HCT116 (cell line): ENCODE measurements at regions not wholly inside any gene's neighbourhood (a gene's known extent, or its start where the extent isn't known, plus 50 kb on each side); places are given as distances from the start of the nearest gene placed in this dataset.

Experiments used
- ATAC-seq: fragments of 200-7000 bp; cut with Tn5 transposase; 2 replicates; pipeline ENCODE4 v1.9.1; 2020; ENCODE audit warnings: mild to moderate bottlenecking, moderate library complexity
- BruUV-seq: library from RNA; stranded (reverse); fragments of 400-500 nt; replicated peaks from 2 replicates; lab custom pipeline; 2021; lab: Mats Ljungman, UMichigan
- CTCF ChIA-PET: fragments of 300-600 bp; sonication (Branson Sonifier 250); formaldehyde crosslinking; loops from one replicate; lab custom pipeline; 2021; ENCODE audit warnings: antibody characterized with exemption; lab: Charles Lee
- POLR2A ChIA-PET: fragments of 300-600, 350-600 bp; sonication (Branson Sonifier 250); formaldehyde crosslinking; loops from one replicate; lab custom pipeline; 2021; ENCODE audit warnings: antibody characterized with exemption; lab: Charles Lee
- RAD21 ChIA-PET, 2 experiments: fragments of 300-600 bp; sonication (Branson Sonifier 250); formaldehyde crosslinking; loops; one replicate each; lab custom pipeline; 2023; ENCODE audit warnings: low total read pairs in 2 of 2; ENCODE audit not compliant: uncharacterized antibody in 2 of 2, unreplicated experiment in 2 of 2, low non-redundant PET in 1 of 2; lab: Charles Lee
- DNase-seq: peaks from one replicate; pipeline ENCODE4 v3.0.0-alpha.2; 2010; ENCODE audit warnings: low read depth, low spot score
- H2AFZ ChIP-seq: fragments of 200-600 bp; shearing (Covaris generic), sonication (generic); 2 replicates; pipeline ENCODE4 v1.6.1; 2017; ENCODE audit warnings: low read depth, mixed run types, mixed read lengths, antibody characterized with exemption, low read length; ENCODE audit not compliant: poor library complexity, severe bottlenecking
- H3K27ac ChIP-seq: 2 replicates; pipeline ENCODE4 v1.5.1; 2012; ENCODE audit warnings: low read depth, low read length
- H3K27me3 ChIP-seq: fragments of 200-600 bp; sonication (generic); 2 replicates; pipeline ENCODE4 v1.6.1; 2016; ENCODE audit warnings: mixed run types, low read length, mixed read lengths; ENCODE audit not compliant: insufficient read depth
- H3K36me3 ChIP-seq, 2 experiments: fragments of 200-500 bp in 1 of 2; fragments of 200-600 bp in 1 of 2; sonication (Bioruptor generic) in 1 of 2; sonication (generic) in 1 of 2; 2 replicates each; pipeline versions ENCODE4 v1.5.1 to v1.6.1; 2014 to 2016; ENCODE audit warnings: low read length in 2 of 2, inconsistent platforms in 1 of 2, mixed read lengths in 1 of 2, mixed run types in 1 of 2; ENCODE audit not compliant: insufficient read depth in 2 of 2, control insufficient read depth in 1 of 2
- H3K4me1 ChIP-seq, 2 experiments: fragments of 200-600 bp in 1 of 2; sonication (generic) in 1 of 2; 2 replicates each; pipeline versions ENCODE4 v1.5.1 to v1.6.1; 2012 to 2017; ENCODE audit warnings: low read length in 2 of 2, inconsistent platforms in 1 of 2, mild to moderate bottlenecking in 1 of 2, mixed read lengths in 1 of 2, mixed run types in 1 of 2, moderate library complexity in 1 of 2; ENCODE audit not compliant: insufficient read depth in 2 of 2, control insufficient read depth in 1 of 2
- H3K4me2 ChIP-seq: fragments of 200-600 bp; sonication (generic); 2 replicates; pipeline ENCODE4 v1.6.1; 2017; ENCODE audit warnings: mixed run types, low read length, mixed read lengths
- H3K4me3 ChIP-seq, 2 experiments: fragments of 200-600 bp in 1 of 2; sonication (generic) in 1 of 2; replicated peaks in 1 of 2; 2 replicates each; pipeline ENCODE4 v1.5.1; 2011 to 2016; ENCODE audit warnings: low read length in 2 of 2, control low read depth in 1 of 2, low read depth in 1 of 2, mild to moderate bottlenecking in 1 of 2, mixed read lengths in 1 of 2, mixed run types in 1 of 2
- H3K79me2 ChIP-seq: fragments of 200-600 bp; sonication (generic); 2 replicates; pipeline ENCODE4 v1.6.1; 2017; ENCODE audit warnings: mild to moderate bottlenecking, mixed run types, low read length, moderate library complexity, mixed read lengths; ENCODE audit not compliant: insufficient read depth
- H3K9ac ChIP-seq: fragments of 200-600 bp; sonication (generic); 2 replicates; pipeline ENCODE4 v1.6.1; 2016; ENCODE audit warnings: low read length, mixed read lengths
- H3K9me2 ChIP-seq: fragments of 200-600 bp; sonication (generic), shearing (Covaris generic); 2 replicates; pipeline ENCODE4 v1.6.1; 2017; ENCODE audit warnings: mixed run types, mild to moderate bottlenecking, moderate library complexity; ENCODE audit not compliant: insufficient read depth
- H3K9me3 ChIP-seq, 2 experiments: fragments of 200-500 bp in 1 of 2; fragments of 200-600 bp in 1 of 2; sonication (Bioruptor generic) in 1 of 2; sonication (generic) in 1 of 2; 2 replicates each; pipeline ENCODE4 v1.6.1; 2014 to 2017; ENCODE audit warnings: low read length in 2 of 2, mixed read lengths in 2 of 2, inconsistent platforms in 1 of 2, low read depth in 1 of 2, mild to moderate bottlenecking in 1 of 2, mixed run types in 1 of 2, moderate library complexity in 1 of 2; ENCODE audit not compliant: control insufficient read depth in 1 of 2, insufficient read depth in 1 of 2
- H4K20me1 ChIP-seq: fragments of 200-600 bp; sonication (generic), shearing (Covaris generic); 2 replicates; pipeline ENCODE4 v1.6.1; 2017; ENCODE audit warnings: mixed run types, mild to moderate bottlenecking, moderate library complexity; ENCODE audit not compliant: insufficient read depth
- CBX3 ChIP-seq: IDR thresholded peaks from 2 replicates; pipeline ENCODE4 v1.6.1; 2012; ENCODE audit warnings: low read depth
- CTCF ChIP-seq, 3 experiments: fragments of 200-600 bp in 1 of 3; sonication (generic) in 1 of 3; IDR thresholded peaks in 2 of 3; conservative IDR thresholded peaks in 1 of 3; 2 replicates each; pipeline ENCODE4 v1.5.1; 2012 to 2017; ENCODE audit warnings: low read depth in 2 of 3, low read length in 2 of 3, antibody characterized with exemption in 1 of 3, borderline replicate concordance in 1 of 3, control low read depth in 1 of 3, mild to moderate bottlenecking in 1 of 3, mixed read lengths in 1 of 3, mixed run types in 1 of 3, moderate library complexity in 1 of 3; ENCODE audit not compliant: insufficient read depth in 1 of 3
- EGR1 ChIP-seq: IDR thresholded peaks from 2 replicates; pipeline ENCODE4 v1.6.1; 2012; ENCODE audit warnings: low read depth
- EZH2 ChIP-seq: fragments of 200-600 bp; sonication (generic); IDR thresholded peaks from 2 replicates; pipeline ENCODE4 v1.6.1; 2017; ENCODE audit warnings: antibody characterized with exemption, mixed run types
- EZH2phosphoT487 ChIP-seq: fragments of 200-600 bp; IDR thresholded peaks from 2 replicates; pipeline ENCODE4 v1.6.1; 2018; ENCODE audit warnings: antibody characterized with exemption, borderline replicate concordance
- FOSL1 ChIP-seq: IDR thresholded peaks from 2 replicates; pipeline ENCODE4 v1.6.1; 2012; ENCODE audit warnings: low read depth
- JUND ChIP-seq: IDR thresholded peaks from 2 replicates; pipeline ENCODE4 v1.6.1; 2012
- MAX ChIP-seq: IDR thresholded peaks from 2 replicates; pipeline ENCODE4 v1.6.1; 2012
- POLR2A ChIP-seq: IDR thresholded peaks from 2 replicates; pipeline ENCODE4 v1.7.0; 2011; ENCODE audit warnings: borderline replicate concordance; ENCODE audit not compliant: insufficient read depth, insufficient read length; ENCODE audit errors: extremely low read depth
- POLR2AphosphoS5 ChIP-seq: IDR thresholded peaks from 2 replicates; pipeline ENCODE4 v1.6.1; 2011; ENCODE audit warnings: mild to moderate bottlenecking, low read depth, low read length, moderate library complexity
- RAD21 ChIP-seq: IDR thresholded peaks from 2 replicates; pipeline ENCODE4 v1.6.1; 2012; ENCODE audit warnings: low read depth, mild to moderate bottlenecking
- REST ChIP-seq: IDR thresholded peaks from 2 replicates; pipeline ENCODE4 v1.6.1; 2012; ENCODE audit warnings: low read depth
- SRF ChIP-seq: IDR thresholded peaks from 2 replicates; pipeline ENCODE4 v1.6.1; 2012; ENCODE audit warnings: low read depth
- TCF7L2 ChIP-seq: IDR thresholded peaks from 2 replicates; pipeline ENCODE4 v1.7.0; 2011; ENCODE audit warnings: borderline replicate concordance, inconsistent platforms; ENCODE audit not compliant: insufficient read depth, insufficient read length; ENCODE audit errors: extremely low read depth
- ZBTB33 ChIP-seq: IDR thresholded peaks from 2 replicates; pipeline ENCODE4 v1.6.1; 2011; ENCODE audit warnings: mild to moderate bottlenecking, low read length, moderate library complexity; ENCODE audit not compliant: insufficient replicate concordance; ENCODE audit errors: extremely low read depth
- ZFX ChIP-seq: fragments of 450-650 bp; IDR thresholded peaks from 2 replicates; pipeline ENCODE4 v1.6.1; 2017
- ZNF274 ChIP-seq: fragments of 200-500 bp; sonication (Bioruptor generic); IDR thresholded peaks from 2 replicates; pipeline ENCODE4 v1.6.1; 2014; ENCODE audit warnings: mild to moderate bottlenecking, low read depth, low read length, inconsistent platforms
- intact Hi-C: fragments of 100-400 bp; cut with micrococcal nuclease; formaldehyde crosslinking; loops from 2 replicates; pipeline ENCODE4 v1.10.0; 2022

- Histone ChIP-seq H3K9ac (no peak overlapping the region), H3K27ac (no peak overlapping the region), H3K9me3 (no peaks in the 10 kb centered on the region), H2AFZ (no peak overlapping the region), H3K36me3 (no peaks in the 10 kb centered on the region), H3K4me1 (no peaks in the 10 kb centered on the region), H3K27me3 (no peaks in the 10 kb centered on the region), H4K20me1 (no peaks in the 10 kb centered on the region), H3K9me2 (no peaks in the 10 kb centered on the region), H3K4me2 (no peak overlapping the region), H3K4me3 (no peak overlapping the region), H3K79me2 (no peaks in the 10 kb centered on the region)
- ChIA-PET CTCF (no interaction called here), POLR2A (no interaction called here), RAD21 (no interaction called here)
- ATAC-seq = no peak
- no TSS peak for BruUV-seq
- TF ChIP-seq FOSL1 (no peak), EZH2phosphoT487 (no peak), ZFX (no peak), ZBTB33 (no peak), SRF (no peak), POLR2AphosphoS5 (no peak), CBX3 (no peak), ZNF274 (no peak), EGR1 (no peak), POLR2A (no peak), EZH2 (no peak), TCF7L2 (no peak), REST (no peak), JUND (no peak), CTCF (IDR thresholded peaks at IDR 0.05 in 2 of 3, conservative IDR thresholded peaks at IDR 0.05 in 1 of 3; ENCODE audit: borderline replicate concordance in 1 of 3, insufficient read depth in 1 of 3, low read depth in 2 of 3, low read length in 2 of 3) (no peak), RAD21 (no peak), MAX (no peak)
- no peak for DNase-seq
- intact Hi-C loops = no loop called here
These were observed 235.0 kb upstream of the PRDM1 start for GRCh38 chr6:105851113-105851580.
